HepG2 (cell line): ENCODE measurements at regions not wholly inside any gene's neighbourhood (a gene's known extent, or its start where the extent isn't known, plus 50 kb on each side); places are given as distances from the start of the nearest gene placed in this dataset.

Source experiments
- ATAC-seq: fragments of 200-7000 bp; cut with Tn5 transposase; 3 replicates; pipeline ENCODE4 v1.9.1; 2020; ENCODE audit warnings: mild to moderate bottlenecking, moderate library complexity
- BruUV-seq: library from RNA; stranded (reverse); fragments of 400-500 nt; replicated peaks from 2 replicates; lab custom pipeline; 2021; lab: Mats Ljungman, UMichigan
- CTCF ChIA-PET: fragments of 300-600 bp; formaldehyde crosslinking; extraction: SDS; loops from one replicate; lab custom pipeline; 2021; ENCODE audit warnings: low total read pairs, inconsistent platforms, low intra/inter-chr PET ratio; lab: Yijun Ruan, JAX
- POLR2A ChIA-PET: fragments of 350-600 bp; sonication (Branson Sonifier 250); formaldehyde crosslinking; loops from one replicate; lab custom pipeline; 2020; ENCODE audit warnings: antibody characterized with exemption, inconsistent platforms; lab: Yijun Ruan, JAX
- DNase-seq: peaks from one replicate; pipeline ENCODE4 v3.0.0-alpha.2; 2015; ENCODE audit warnings: low spot score
- FAIRE-seq: peaks from 3 replicates; lab custom pipeline; 2011; peaks lifted over from hg19 to GRCh38; lab: Jason Lieb, UNC
- H2AFZ ChIP-seq: one replicate; pipeline ENCODE4 v1.6.1; 2011; ENCODE audit warnings: low read length, inconsistent platforms
- H3K27ac ChIP-seq: fragments of 300-600 bp; 3 replicates; pipeline ENCODE4 v1.8.0; 2011; ENCODE audit warnings: mixed run types, mild to moderate bottlenecking, mixed read lengths, low read length, inconsistent platforms; ENCODE audit not compliant: insufficient read depth; ENCODE audit errors: extremely low read length
- H3K27me3 ChIP-seq, 2 experiments: fragments of 200-600 bp in 1 of 2; 2 replicates in 1 of 2; 3 replicates in 1 of 2; pipeline versions ENCODE4 v1.6.0 to v1.8.0; 2011; ENCODE audit warnings: low read length in 2 of 2, mild to moderate bottlenecking in 2 of 2, moderate library complexity in 2 of 2, inconsistent platforms in 1 of 2; ENCODE audit not compliant: insufficient read depth in 2 of 2, control insufficient read depth in 1 of 2
- H3K36me3 ChIP-seq, 2 experiments: fragments of 200-600 bp in 1 of 2; replicated peaks in 1 of 2; 2 replicates in 1 of 2; 3 replicates in 1 of 2; pipeline versions ENCODE4 v1.5.1 to v1.8.0; 2011; ENCODE audit warnings: low read length in 2 of 2, inconsistent platforms in 1 of 2; ENCODE audit not compliant: insufficient read depth in 2 of 2, control insufficient read depth in 1 of 2
- H3K4me1 ChIP-seq: 2 replicates; pipeline ENCODE4 v1.5.1; 2012; ENCODE audit warnings: low read length, inconsistent platforms; ENCODE audit not compliant: insufficient read depth
- H3K4me2 ChIP-seq: 2 replicates; pipeline ENCODE4 v1.6.0; 2011; ENCODE audit warnings: low read depth, low read length, inconsistent platforms
- H3K4me3 ChIP-seq, 3 experiments: fragments of 200-600 bp in 1 of 3; sonication (generic), shearing (Covaris generic) in 1 of 3; replicated peaks in 1 of 3; 2 replicates each; pipeline ENCODE4 v1.5.1; 2011 to 2016; ENCODE audit warnings: low read length in 3 of 3, inconsistent platforms in 2 of 3, low read depth in 2 of 3, mild to moderate bottlenecking in 2 of 3, control low read depth in 1 of 3, mixed read lengths in 1 of 3; ENCODE audit not compliant: insufficient read depth in 1 of 3
- H3K79me2 ChIP-seq: one replicate; pipeline ENCODE4 v1.6.1; 2011; ENCODE audit warnings: low read length, inconsistent platforms; ENCODE audit not compliant: insufficient read depth
- H3K9ac ChIP-seq: 2 replicates; pipeline ENCODE4 v1.6.0; 2011; ENCODE audit warnings: mild to moderate bottlenecking, low read depth, low read length, inconsistent platforms; ENCODE audit not compliant: insufficient read depth
- H3K9me3 ChIP-seq: 2 replicates; pipeline ENCODE4 v1.5.1; 2012; ENCODE audit warnings: mild to moderate bottlenecking, low read length
- H4K20me1 ChIP-seq: 2 replicates; pipeline ENCODE4 v1.6.0; 2011; ENCODE audit warnings: inconsistent platforms, mild to moderate bottlenecking, low read length, moderate library complexity; ENCODE audit not compliant: insufficient read depth
- CBFB ChIP-seq: sonication (generic); formaldehyde crosslinking; IDR thresholded peaks from 2 replicates; pipeline ENCODE4 v1.4.0; 2020; ENCODE audit warnings: missing genetic modification reagents
- CHD4 ChIP-seq: fragments of 200-600 bp; sonication (generic); IDR thresholded peaks from 2 replicates; pipeline ENCODE4 v1.7.0; 2017; ENCODE audit warnings: mild to moderate bottlenecking, low read length, borderline replicate concordance
- GTF2F1 ChIP-seq: fragments of 150-350 bp; IDR thresholded peaks from 2 replicates; pipeline ENCODE4 v1.6.1; 2014; ENCODE audit warnings: low read length
- KAT2B ChIP-seq: fragments of 150-350 bp; IDR thresholded peaks from 2 replicates; pipeline ENCODE4 v1.6.1; 2014; ENCODE audit warnings: low read depth, low read length, borderline replicate concordance
- KMT2B ChIP-seq: IDR thresholded peaks from 2 replicates; pipeline ENCODE4 v1.6.1; 2016; ENCODE audit warnings: missing genetic modification reagents, missing compliant biosample characterization
- RFX3 ChIP-seq: IDR thresholded peaks from 2 replicates; pipeline ENCODE4 v1.6.1; 2016; ENCODE audit warnings: missing biosample characterization, missing genetic modification reagents
- SIN3A ChIP-seq: IDR thresholded peaks from 2 replicates; pipeline ENCODE4 v1.6.1; 2011; ENCODE audit warnings: low read depth, mild to moderate bottlenecking, control low read depth, low read length, borderline replicate concordance
- ZNF17 ChIP-seq: sonication (generic); formaldehyde crosslinking; IDR thresholded peaks from 2 replicates; pipeline ENCODE4 v1.5.0; 2020; ENCODE audit warnings: mild to moderate bottlenecking, missing genetic modification reagents
- ZNF382 ChIP-seq: sonication (generic); formaldehyde crosslinking; IDR thresholded peaks from 2 replicates; pipeline ENCODE4 v1.5.0; 2020; ENCODE audit warnings: missing genetic modification reagents, mild to moderate bottlenecking, borderline replicate concordance
- ZNF431 ChIP-seq: sonication (generic); formaldehyde crosslinking; IDR thresholded peaks from 2 replicates; pipeline ENCODE4 v1.9.0; 2022; ENCODE audit warnings: missing genetic modification reagents, low read depth, mild to moderate bottlenecking, borderline replicate concordance
- WGBS: methylation state at CpG from one replicate; pipeline ENCODE4 v1.1.6; 2017; ENCODE audit warnings: low lambda C conversion rate; 5-methylcytosine and 5-hydroxymethylcytosine counted together
- in situ Hi-C: cut with HindIII; loops from 2 replicates; pipeline ENCODE4 v1.10.0; 2017; ENCODE audit warnings: low pct_unique_long_range_greater_than_20kb; ENCODE audit not compliant: extremely low pct_ligation_motif_present
- intact Hi-C: fragments of 100-400 bp; cut with micrococcal nuclease; formaldehyde crosslinking; loops from one replicate; pipeline ENCODE4 v1.10.0; 2022; ENCODE audit not compliant: unreplicated experiment
- TF ChIP-seq, protein P1 (sequence below): sonication (generic); formaldehyde crosslinking; IDR thresholded peaks from 2 replicates; pipeline ENCODE4 v1.8.1; 2023; ENCODE audit warnings: mild to moderate bottlenecking, moderate library complexity, missing genetic modification reagents
- TF ChIP-seq, protein P2 (sequence below): sonication (generic); formaldehyde crosslinking; IDR thresholded peaks from 2 replicates; pipeline ENCODE4 v1.4.0; 2020; ENCODE audit warnings: missing genetic modification reagents

DNA sequence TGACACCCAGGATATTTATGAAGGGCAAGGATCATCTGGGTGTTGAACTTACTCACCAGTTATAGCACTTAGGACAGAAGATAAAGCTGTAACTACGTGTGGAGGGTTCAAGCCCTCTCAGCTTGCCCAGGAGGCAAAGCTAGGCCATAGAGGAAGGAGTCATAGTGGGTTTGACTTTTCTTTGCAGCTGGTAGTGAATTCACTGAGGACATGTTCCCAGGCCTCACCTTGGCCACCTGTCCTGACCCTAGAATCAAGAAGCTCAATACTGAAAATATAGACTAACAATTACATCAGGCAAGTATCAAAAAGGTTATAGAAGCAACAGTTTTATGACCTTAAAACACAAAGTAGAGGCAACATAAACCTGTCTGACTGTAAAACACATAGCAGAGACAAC lies 1207.7 kb downstream of the SLITRK1 start:
- intact Hi-C loops (no loop called here), in situ Hi-C loops (no loop called here)
- DNase-seq, result no peak
- Histone ChIP-seq H3K4me3 (no peak overlapping the region), H2AFZ (no peak overlapping the region), H4K20me1 (no peaks in the 10 kb centered on the region), H3K9me3 (no peaks in the 10 kb centered on the region), H3K4me2 (no peak overlapping the region), H3K4me1 (no peaks in the 10 kb centered on the region), H3K79me2 (no peaks in the 10 kb centered on the region), H3K9ac (no peak overlapping the region), H3K36me3 (no peaks in the 10 kb centered on the region), H3K27me3 (no peaks in the 10 kb centered on the region), H3K27ac (no peak overlapping the region)
- 8% methylated on average over 1 of the region's 1 CpG for whole genome bisulfite sequencing
- no peak for FAIRE-seq
- POLR2A ChIA-PET, result no interaction called here
- no TSS peak for BruUV-seq
- CTCF ChIA-PET, result no interaction called here
- ATAC-seq, result no peak
- TF ChIP-seq RFX3 (CRISPR knock-in tag), result no peak
- no peak for TF ChIP-seq CHD4
- TF ChIP-seq, protein P1, sequence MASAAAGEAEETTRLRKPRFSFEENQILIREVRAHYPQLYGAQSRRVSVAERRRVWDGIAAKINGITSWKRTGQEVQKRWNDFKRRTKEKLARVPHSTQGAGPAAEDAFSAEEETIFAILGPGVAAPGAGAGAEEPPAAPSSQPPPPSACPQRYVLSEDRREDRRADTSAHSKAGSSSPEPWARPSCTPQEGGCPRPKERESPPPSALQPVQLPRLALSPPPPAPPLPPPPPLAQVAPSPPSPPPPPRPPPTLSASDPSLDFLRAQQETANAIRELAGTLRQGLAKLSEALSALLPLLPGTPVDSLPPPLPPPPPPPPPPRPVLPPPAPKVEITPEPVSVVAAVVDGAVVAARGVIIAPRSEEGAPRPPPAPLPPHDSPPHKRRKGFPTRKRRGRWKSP, result no peak
- no peak for TF ChIP-seq GTF2F1
- no peak for TF ChIP-seq KMT2B
- no peak for TF ChIP-seq ZNF382
- no peak for TF ChIP-seq KAT2B
- TF ChIP-seq ZNF431, result no peak
- TF ChIP-seq SIN3A, result no peak
- TF ChIP-seq, protein P2, sequence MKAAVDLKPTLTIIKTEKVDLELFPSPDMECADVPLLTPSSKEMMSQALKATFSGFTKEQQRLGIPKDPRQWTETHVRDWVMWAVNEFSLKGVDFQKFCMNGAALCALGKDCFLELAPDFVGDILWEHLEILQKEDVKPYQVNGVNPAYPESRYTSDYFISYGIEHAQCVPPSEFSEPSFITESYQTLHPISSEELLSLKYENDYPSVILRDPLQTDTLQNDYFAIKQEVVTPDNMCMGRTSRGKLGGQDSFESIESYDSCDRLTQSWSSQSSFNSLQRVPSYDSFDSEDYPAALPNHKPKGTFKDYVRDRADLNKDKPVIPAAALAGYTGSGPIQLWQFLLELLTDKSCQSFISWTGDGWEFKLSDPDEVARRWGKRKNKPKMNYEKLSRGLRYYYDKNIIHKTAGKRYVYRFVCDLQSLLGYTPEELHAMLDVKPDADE, result no peak
- no peak for TF ChIP-seq ZNF17 (CRISPR knock-in tag)
- no peak for TF ChIP-seq CBFB (CRISPR knock-in tag)
